HuH-7.5 (cell line): ENCODE measurements at regions not wholly inside any gene's neighbourhood (a gene's known extent, or its start where the extent isn't known, plus 50 kb on each side); places are given as distances from the start of the nearest gene placed in this dataset.
"Not testable (repeated sequence)": the region's sequence is repeated elsewhere in the genome, so short reads cannot be mapped to it uniquely, and the experiment has no call there.

Experiments used
- DNase-seq: peaks from one replicate; pipeline ENCODE4 v3.0.0; 2011; ENCODE audit warnings: low spot score

- DNase-seq = no peak
Measured at GRCh38 chr14:71240171-71240570, 332.9 kb downstream of the PCNX1 start.

GRCh38 chr14:71240866-71241520 is 333.7 kb downstream of the PCNX1 start:
- no peak for DNase-seq

GRCh38 chr14:71242237-71242748 is 335.0 kb downstream of the PCNX1 start:
- DNase-seq = no peak

GRCh38 chr14:71243697-71244096 is 336.4 kb downstream of the PCNX1 start:
- DNase-seq = no peak

GRCh38 chr14:71244341-71244740 is 337.1 kb downstream of the PCNX1 start:
- DNase-seq = no peak

- DNase-seq = no peak
Measured at GRCh38 chr14:71245659-71246361, 338.6 kb downstream of the PCNX1 start.

GRCh38 chr14:71246539-71246938 is 339.3 kb downstream of the PCNX1 start:
- no peak for DNase-seq

- no peak for DNase-seq
Measured at GRCh38 chr14:71247106-71247505, 339.8 kb downstream of the PCNX1 start.

GRCh38 chr14:71248194-71248593 is 340.9 kb downstream of the PCNX1 start:
- no peak for DNase-seq

- DNase-seq = no peak
Measured at GRCh38 chr14:71250347-71250746, 343.1 kb downstream of the PCNX1 start.

- no peak for DNase-seq
Measured at GRCh38 chr14:71250791-71251190, 343.5 kb downstream of the PCNX1 start.

GRCh38 chr14:71254091-71254719 is 346.9 kb downstream of the PCNX1 start:
- DNase-seq = not testable (repeated sequence)

- DNase-seq = no peak
Measured at GRCh38 chr14:71261206-71261605, 353.9 kb downstream of the PCNX1 start.

GRCh38 chr14:71262441-71262840 is 355.2 kb downstream of the PCNX1 start:
- no peak for DNase-seq

- no peak for DNase-seq
Measured at GRCh38 chr14:71264260-71264659, 357.0 kb downstream of the PCNX1 start.

GRCh38 chr14:71267007-71267513 is 359.8 kb downstream of the PCNX1 start:
- no peak for DNase-seq

GRCh38 chr14:71267691-71268090 is 360.4 kb downstream of the PCNX1 start:
- no peak for DNase-seq

- no peak for DNase-seq
Measured at GRCh38 chr14:71270111-71270510, 362.9 kb downstream of the PCNX1 start.

- DNase-seq = no peak
Measured at GRCh38 chr14:71271166-71271945, 364.1 kb downstream of the PCNX1 start.

- no peak for DNase-seq
Measured at GRCh38 chr14:71273366-71273765, 366.1 kb downstream of the PCNX1 start.

- no peak for DNase-seq
Measured at GRCh38 chr14:71284048-71284447, 376.8 kb downstream of the PCNX1 start.

- DNase-seq = no peak
Measured at GRCh38 chr14:71286126-71286525, 378.9 kb downstream of the PCNX1 start.
